HG03520 (cell line): ENCODE measurements at regions not wholly inside any gene's neighbourhood (a gene's known extent, or its start where the extent isn't known, plus 50 kb on each side); places are given as distances from the start of the nearest gene placed in this dataset.
A peak's percentile ranks its signal among the peaks of the same experiment; 100 is the strongest.

Experiments
- ATAC-seq: cut with Tn5 transposase; IDR thresholded peaks from one replicate; pipeline ENCODE4 v1.9.1; 2021; ENCODE audit warnings: mild to moderate bottlenecking, moderate library complexity; ENCODE audit not compliant: unreplicated experiment

GRCh38 chr14:30295980-30296379 lies 263.0 kb upstream of the G2E3 start:
- no peak for ATAC-seq

- no peak for ATAC-seq
These were observed 262.0 kb upstream of the G2E3 start for GRCh38 chr14:30296931-30297405.

DNA sequence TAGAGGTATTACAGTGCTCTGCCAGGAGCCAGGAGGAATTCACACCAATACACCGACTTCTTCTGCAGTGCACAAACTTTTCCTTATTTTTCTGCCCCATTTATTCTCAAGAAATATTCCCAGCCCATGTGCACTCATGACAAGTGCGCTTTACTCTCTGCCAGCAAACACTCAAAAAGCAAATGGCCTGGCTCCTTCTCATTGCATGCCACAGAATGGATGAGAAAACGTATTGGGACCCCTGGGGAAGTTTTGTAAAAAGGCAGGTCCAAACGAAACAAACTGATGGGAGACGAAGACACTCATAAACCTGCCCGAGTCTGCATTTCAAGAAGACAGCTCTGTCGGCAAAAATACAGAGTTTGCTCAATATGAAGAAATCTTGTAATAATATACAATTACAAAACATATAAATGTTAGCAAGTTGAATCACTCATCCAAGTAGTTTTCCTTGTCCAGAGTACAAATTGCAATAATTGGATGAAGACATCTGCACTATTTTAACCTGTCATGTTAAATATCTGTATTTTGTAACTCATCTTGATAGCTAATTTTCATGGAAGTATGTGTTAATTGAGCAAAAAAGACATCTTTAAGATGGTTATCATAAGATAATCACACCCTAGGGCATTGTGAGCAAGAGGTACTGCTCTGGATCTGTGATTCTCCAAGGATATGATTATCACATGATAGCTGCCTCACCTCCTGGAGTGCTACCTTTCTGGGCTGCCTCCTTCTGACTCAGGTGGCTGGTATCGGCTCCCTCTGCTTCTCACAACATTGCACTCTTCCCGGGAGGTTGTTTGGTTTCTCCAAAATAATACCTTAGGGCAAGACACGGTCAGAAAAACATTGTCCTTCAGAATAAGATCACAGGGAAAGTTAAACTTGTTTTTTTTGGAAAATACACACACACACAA lies 260.8 kb upstream of the G2E3 start:
- ATAC-seq, result no peak

GRCh38 chr14:30299915-30300314 lies 259.0 kb upstream of the G2E3 start:
- no peak for ATAC-seq

GRCh38 chr14:30303350-30303749 lies 255.6 kb upstream of the G2E3 start:
- no peak for ATAC-seq

- no peak for ATAC-seq
These were observed 253.6 kb upstream of the G2E3 start for GRCh38 chr14:30305346-30305745.

DNA sequence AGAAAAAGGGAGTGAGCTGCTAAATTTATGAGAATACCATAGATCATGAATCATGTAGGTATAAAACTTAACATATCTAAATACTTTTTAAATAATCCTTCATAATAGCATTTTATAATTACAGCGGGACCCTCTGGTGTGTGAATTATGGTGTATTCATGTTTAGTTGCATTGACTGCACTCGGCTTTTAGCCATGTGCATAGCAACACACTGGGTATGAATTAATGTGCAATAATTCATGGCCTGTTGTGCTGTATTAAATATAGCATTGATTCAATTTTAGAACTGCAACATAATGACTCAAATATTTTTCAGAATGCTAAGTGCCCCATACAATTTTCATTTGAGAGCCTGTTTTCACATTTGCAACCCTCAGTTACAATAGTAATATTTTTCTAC lies 249.6 kb upstream of the G2E3 start:
- no peak for ATAC-seq

DNA sequence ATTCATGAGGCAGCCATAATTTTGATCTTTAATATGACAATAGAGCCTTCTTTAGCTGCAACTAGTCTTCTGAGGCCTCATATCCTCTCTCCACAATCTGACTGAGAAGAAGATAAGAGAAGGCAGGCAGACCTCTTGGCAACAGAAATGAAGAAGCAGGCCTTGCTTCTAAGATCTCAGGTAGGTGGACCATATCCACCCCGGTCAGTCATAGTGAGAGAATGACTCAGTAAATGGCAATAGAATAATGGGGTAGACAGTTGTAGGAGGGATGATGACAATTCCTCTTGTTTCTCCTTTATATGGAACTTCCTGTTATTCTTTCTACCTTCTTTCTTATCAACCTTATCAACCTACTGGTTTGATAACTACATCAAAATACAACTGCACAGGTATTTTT lies 246.7 kb upstream of the G2E3 start:
- ATAC-seq, result peak; percentile 76

- no peak for ATAC-seq
These were observed 241.2 kb upstream of the G2E3 start for GRCh38 chr14:30317729-30318128.

DNA sequence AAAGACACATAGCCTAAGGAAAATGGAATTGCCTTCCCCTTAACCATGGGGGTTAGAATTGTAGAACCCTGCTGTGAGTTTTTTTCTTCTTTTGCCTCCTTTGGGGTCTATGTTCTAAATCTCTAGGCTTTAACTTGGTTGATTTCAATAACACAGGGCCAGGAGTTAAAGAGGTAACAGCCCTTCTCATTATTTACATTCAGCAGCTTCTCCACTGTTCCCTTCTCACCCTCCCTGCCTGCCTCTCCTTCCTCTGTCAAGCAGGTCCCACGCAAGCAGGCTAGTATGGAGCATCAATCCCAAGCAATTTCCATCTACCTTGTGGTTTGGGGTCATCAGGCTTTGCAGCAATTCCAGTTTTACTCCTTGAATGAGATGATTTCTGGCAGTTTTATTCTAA lies 236.1 kb upstream of the G2E3 start:
- no peak for ATAC-seq

GRCh38 chr14:30330033-30330432 lies 228.9 kb upstream of the G2E3 start:
- no peak for ATAC-seq

GRCh38 chr14:30330445-30330844 lies 228.5 kb upstream of the G2E3 start:
- ATAC-seq, result no peak

GRCh38 chr14:30331030-30331429 lies 227.9 kb upstream of the G2E3 start:
- ATAC-seq, result no peak

GRCh38 chr14:30332374-30332773 lies 226.6 kb upstream of the G2E3 start:
- ATAC-seq, result no peak

- ATAC-seq, result no peak
These were observed 225.0 kb upstream of the G2E3 start for GRCh38 chr14:30333934-30334333.

DNA sequence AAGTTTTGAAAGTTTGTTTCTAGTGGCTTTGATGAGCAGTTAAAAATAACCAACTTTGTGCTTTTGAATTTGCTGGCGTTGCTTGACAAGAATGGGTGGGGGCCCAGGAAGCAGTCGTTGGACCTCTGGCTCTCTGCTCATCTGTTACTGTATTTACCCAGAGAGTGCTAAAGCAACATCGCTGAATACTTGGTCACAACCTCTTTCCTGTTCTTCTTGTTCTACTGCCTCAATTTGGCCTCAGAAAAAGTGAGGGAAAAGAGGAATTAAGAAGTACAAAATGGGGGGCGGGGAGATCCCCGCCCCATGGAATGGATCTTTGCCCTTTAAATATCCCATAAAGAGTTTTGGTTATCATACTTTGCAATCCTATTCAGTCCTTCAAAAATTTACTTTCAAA lies 221.5 kb upstream of the G2E3 start:
- ATAC-seq, result no peak

DNA sequence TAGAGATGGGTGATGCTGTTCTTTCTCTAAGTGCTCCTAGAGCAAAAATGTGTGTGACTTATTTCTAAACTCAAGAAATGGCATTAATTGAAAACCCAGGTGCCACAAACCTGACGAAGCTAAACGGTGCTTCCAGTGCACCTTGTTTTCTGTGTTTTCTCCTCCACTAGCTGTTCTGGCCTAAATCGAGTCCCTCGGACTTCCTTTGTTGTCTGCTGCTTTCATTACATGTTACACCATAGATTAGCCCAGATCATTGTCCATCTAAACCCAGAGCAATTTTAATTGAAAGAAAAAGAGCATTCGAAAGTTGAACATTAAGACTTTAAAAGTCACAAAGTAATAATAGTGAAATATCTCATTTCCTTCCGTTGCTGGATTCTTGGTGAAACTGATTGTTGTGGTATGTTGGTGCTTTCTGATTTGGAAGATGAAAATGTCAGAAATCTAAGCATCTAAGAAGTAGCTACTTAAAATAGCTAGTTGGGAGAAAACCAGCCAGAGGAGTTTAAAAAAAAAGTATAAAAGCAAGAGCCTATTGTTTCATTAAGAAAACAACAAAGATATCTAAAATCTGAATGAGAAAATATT lies 219.6 kb upstream of the G2E3 start:
- no peak for ATAC-seq

DNA sequence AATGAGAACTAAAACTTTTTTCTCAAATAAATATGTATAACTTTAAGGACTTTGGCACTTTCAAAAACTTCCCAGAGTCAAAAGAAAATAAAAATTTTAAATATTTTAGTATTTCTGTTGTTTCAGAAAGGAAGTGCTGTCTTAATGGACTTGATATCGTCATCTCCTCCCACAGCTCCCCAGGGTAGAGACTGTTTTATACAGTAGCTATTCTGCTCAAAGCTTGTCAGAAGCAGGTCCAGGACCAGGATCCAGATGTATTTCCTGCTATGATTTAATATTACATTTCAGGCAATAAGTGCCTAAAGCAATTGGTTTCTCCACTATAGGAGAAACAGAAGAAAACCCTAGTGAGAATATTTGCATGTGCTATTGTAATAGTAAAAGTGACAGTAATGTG lies 218.5 kb upstream of the G2E3 start:
- ATAC-seq, result no peak

GRCh38 chr14:30345511-30345910 lies 213.4 kb upstream of the G2E3 start:
- no peak for ATAC-seq

DNA sequence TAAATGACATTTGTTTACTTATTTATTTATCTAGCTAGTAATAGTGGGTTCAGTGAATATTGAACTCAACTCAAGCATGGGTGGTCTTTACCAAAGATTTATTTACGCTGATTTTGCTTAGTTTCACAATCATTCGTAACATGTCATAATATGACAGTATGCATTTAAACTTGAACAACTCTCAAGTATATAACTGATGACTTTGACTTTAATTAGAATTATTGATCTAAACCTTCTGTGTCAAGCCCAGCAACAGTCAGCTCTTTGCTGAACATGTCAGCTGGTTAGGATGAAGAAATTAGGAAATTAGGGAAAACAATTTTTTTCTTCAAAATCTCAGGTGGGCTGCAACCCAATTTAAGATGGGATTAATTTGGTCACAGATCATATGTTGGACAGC lies 210.5 kb upstream of the G2E3 start:
- ATAC-seq, result no peak

DNA sequence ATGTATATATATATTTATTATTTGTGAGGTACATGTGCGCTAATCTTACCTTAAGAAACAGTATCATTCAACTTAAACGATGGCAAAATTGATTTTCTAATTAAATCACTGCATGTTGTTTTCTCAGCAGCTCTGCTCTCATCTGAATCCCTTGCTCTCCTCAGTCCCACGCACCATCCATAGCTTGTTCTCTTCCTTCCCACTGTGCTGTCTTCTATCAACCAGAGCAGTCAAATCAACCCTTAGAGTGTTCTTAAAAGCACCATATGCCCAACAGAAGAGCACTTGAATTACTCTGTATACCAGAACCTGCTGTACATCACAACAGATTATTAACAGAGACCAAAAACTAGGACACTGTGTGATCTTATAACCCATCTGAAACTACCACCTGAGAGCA lies 209.4 kb upstream of the G2E3 start:
- ATAC-seq, result no peak

GRCh38 chr14:30354439-30354838 lies 204.5 kb upstream of the G2E3 start:
- ATAC-seq, result no peak
